HG03066 (cell line): ENCODE measurements at regions not wholly inside any gene's neighbourhood (a gene's known extent, or its start where the extent isn't known, plus 50 kb on each side); places are given as distances from the start of the nearest gene placed in this dataset.
"Not testable (repeated sequence)": the region's sequence is repeated elsewhere in the genome, so short reads cannot be mapped to it uniquely, and the experiment has no call there.

Experiments used
- ATAC-seq: cut with Tn5 transposase; IDR thresholded peaks from one replicate; pipeline ENCODE4 v1.9.1; 2021; ENCODE audit warnings: low read depth; ENCODE audit not compliant: unreplicated experiment

- ATAC-seq: no peak
Measured at GRCh38 chr5:72760259-72760658, 56.2 kb upstream of the TNPO1 start.

GRCh38 chr5:72752909-72753308 lies 63.6 kb upstream of the TNPO1 start:
- ATAC-seq: no peak

GRCh38 chr5:72749362-72749997 lies 67.0 kb upstream of the TNPO1 start:
- ATAC-seq: no peak

- no peak for ATAC-seq
Measured at GRCh38 chr5:72747826-72748225, 68.6 kb upstream of the TNPO1 start.

- ATAC-seq: no peak
Measured at GRCh38 chr5:72746736-72747135, 69.7 kb upstream of the TNPO1 start.

GRCh38 chr5:72744136-72744535 lies 72.3 kb upstream of the TNPO1 start:
- no peak for ATAC-seq

GRCh38 chr5:72741805-72742204 lies 74.7 kb upstream of the TNPO1 start:
- ATAC-seq: no peak

- no peak for ATAC-seq
Measured at GRCh38 chr5:72733810-72734209, 82.7 kb upstream of the TNPO1 start.

GRCh38 chr5:72723581-72723980 lies 92.9 kb upstream of the TNPO1 start:
- no peak for ATAC-seq

- no peak for ATAC-seq
Measured at GRCh38 chr5:72722792-72723452, 93.5 kb upstream of the TNPO1 start.

GRCh38 chr5:72721844-72722243 lies 94.6 kb upstream of the TNPO1 start:
- ATAC-seq: no peak

GRCh38 chr5:72720205-72720604 lies 96.3 kb upstream of the TNPO1 start:
- ATAC-seq: no peak

GRCh38 chr5:72711351-72711750 lies 105.1 kb upstream of the TNPO1 start:
- no peak for ATAC-seq

GRCh38 chr5:72709341-72709740 lies 107.1 kb upstream of the TNPO1 start:
- no peak for ATAC-seq

- no peak for ATAC-seq
Measured at GRCh38 chr5:72705178-72705577, 111.3 kb upstream of the TNPO1 start.

- no peak for ATAC-seq
Measured at GRCh38 chr5:72703876-72704275, 112.6 kb upstream of the TNPO1 start.

GRCh38 chr5:72702881-72703434 lies 113.5 kb upstream of the TNPO1 start:
- ATAC-seq: no peak

- not testable (repeated sequence) for ATAC-seq
Measured at GRCh38 chr5:72702105-72702504, 114.4 kb upstream of the TNPO1 start.

GRCh38 chr5:72698481-72698880 lies 118.0 kb upstream of the TNPO1 start:
- no peak for ATAC-seq

GRCh38 chr5:72697622-72698021 lies 118.8 kb upstream of the TNPO1 start:
- no peak for ATAC-seq

- no peak for ATAC-seq
Measured at GRCh38 chr5:72695659-72696058, 120.8 kb upstream of the TNPO1 start.

GRCh38 chr5:72694856-72695255 lies 121.6 kb upstream of the TNPO1 start:
- no peak for ATAC-seq
